Hepatocyte (in vitro differentiated cells): ENCODE measurements at regions not wholly inside any gene's neighbourhood (a gene's known extent, or its start where the extent isn't known, plus 50 kb on each side); places are given as distances from the start of the nearest gene placed in this dataset.

ENCODE experiments used
- DNase-seq: peaks from one replicate; pipeline ENCODE4 v3.0.0-alpha.2; 2016; ENCODE audit warnings: low spot score
- H2AFZ ChIP-seq: fragments of 200-600 bp; sonication (generic); 2 replicates; pipeline ENCODE4 v1.6.0; 2016; ENCODE audit warnings: antibody characterized with exemption, mild to moderate bottlenecking
- H3K27ac ChIP-seq: fragments of 200-600 bp; sonication (generic); 2 replicates; pipeline ENCODE4 v1.5.1; 2016; ENCODE audit warnings: mild to moderate bottlenecking
- H3K27me3 ChIP-seq: fragments of 200-600 bp; sonication (generic); 2 replicates; pipeline ENCODE4 v1.6.1; 2016
- H3K36me3 ChIP-seq: fragments of 200-600 bp; sonication (generic); replicated peaks from 2 replicates; pipeline ENCODE4 v1.5.1; 2016; ENCODE audit warnings: low read depth; ENCODE audit not compliant: insufficient read depth
- H3K4me1 ChIP-seq: fragments of 200-600 bp; sonication (generic); 2 replicates; pipeline ENCODE4 v1.5.1; 2016; ENCODE audit warnings: mild to moderate bottlenecking, moderate library complexity; ENCODE audit not compliant: insufficient read depth
- H3K4me2 ChIP-seq: fragments of 200-600 bp; sonication (generic); 2 replicates; pipeline ENCODE4 v1.6.0; 2016
- H3K4me3 ChIP-seq: fragments of 200-600 bp; sonication (generic); 2 replicates; pipeline ENCODE4 v1.5.1; 2016; ENCODE audit warnings: mild to moderate bottlenecking
- H3K79me2 ChIP-seq: fragments of 200-600 bp; sonication (generic); 2 replicates; pipeline ENCODE4 v1.6.0; 2017; ENCODE audit warnings: mild to moderate bottlenecking
- H3K9me2 ChIP-seq: fragments of 200-600 bp; sonication (generic); replicated peaks from 2 replicates; pipeline ENCODE4 v1.6.0; 2017; ENCODE audit warnings: mild to moderate bottlenecking; ENCODE audit not compliant: insufficient read depth
- H3K9me3 ChIP-seq: fragments of 200-600 bp; sonication (generic); 2 replicates; pipeline ENCODE4 v1.5.1; 2016; ENCODE audit warnings: low read depth, mild to moderate bottlenecking
- H4K20me1 ChIP-seq: fragments of 200-600 bp; sonication (generic); 2 replicates; pipeline ENCODE4 v1.6.0; 2016; ENCODE audit warnings: mild to moderate bottlenecking; ENCODE audit not compliant: insufficient read depth, poor library complexity, severe bottlenecking
- EZH2 ChIP-seq: fragments of 200-600 bp; sonication (generic); IDR thresholded peaks from 2 replicates; pipeline ENCODE4 v1.6.1; 2016; ENCODE audit warnings: antibody characterized with exemption, mild to moderate bottlenecking, borderline replicate concordance
- EZH2phosphoT487 ChIP-seq: fragments of 200-600 bp; sonication (generic); IDR thresholded peaks from one replicate; pipeline ENCODE4 v1.6.1; 2018; ENCODE audit warnings: antibody characterized with exemption, mild to moderate bottlenecking, low read depth, moderate library complexity; ENCODE audit not compliant: unreplicated experiment, severe bottlenecking
- WGBS: methylation state at CpG from one replicate; pipeline ENCODE4 v1.1.6; 2016; ENCODE audit warnings: low lambda C conversion rate; ENCODE audit errors: missing lambda C conversion rate; 5-methylcytosine and 5-hydroxymethylcytosine counted together
- TF ChIP-seq, protein P1 (sequence below): fragments of 200-600 bp; sonication (generic); IDR thresholded peaks from 2 replicates; pipeline ENCODE4 v1.5.1; 2016; ENCODE audit warnings: antibody characterized with exemption, mild to moderate bottlenecking; ENCODE audit not compliant: poor library complexity

DNA sequence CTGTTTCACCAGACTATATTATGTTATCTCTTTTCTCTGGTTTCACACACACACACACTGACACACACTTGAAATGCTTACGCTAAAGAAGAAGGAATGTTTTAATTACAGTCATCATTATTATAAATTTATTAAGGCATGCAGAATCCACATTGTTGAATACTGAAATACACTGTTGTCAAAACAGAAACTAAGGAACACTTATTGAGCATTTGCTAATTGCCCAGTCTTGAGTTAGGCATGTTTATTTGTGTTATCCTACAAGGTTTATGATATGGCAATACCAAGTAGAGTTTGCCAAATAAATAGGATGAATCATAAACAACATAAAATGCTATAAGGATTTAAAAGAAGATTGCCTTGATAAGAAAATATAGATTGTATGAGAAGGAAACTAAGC is 917.0 kb upstream of the PIK3C3 start:
- no peaks in the 10 kb centered on the region for H3K9me3 ChIP-seq
- H3K4me2 ChIP-seq, result no peak overlapping the region
- 56% methylated on average over 1 of the region's 1 CpG for WGBS
- H3K79me2 ChIP-seq, result no peaks in the 10 kb centered on the region
- H3K9me2 ChIP-seq, result no peaks in the 10 kb centered on the region
- TF ChIP-seq, protein P1, sequence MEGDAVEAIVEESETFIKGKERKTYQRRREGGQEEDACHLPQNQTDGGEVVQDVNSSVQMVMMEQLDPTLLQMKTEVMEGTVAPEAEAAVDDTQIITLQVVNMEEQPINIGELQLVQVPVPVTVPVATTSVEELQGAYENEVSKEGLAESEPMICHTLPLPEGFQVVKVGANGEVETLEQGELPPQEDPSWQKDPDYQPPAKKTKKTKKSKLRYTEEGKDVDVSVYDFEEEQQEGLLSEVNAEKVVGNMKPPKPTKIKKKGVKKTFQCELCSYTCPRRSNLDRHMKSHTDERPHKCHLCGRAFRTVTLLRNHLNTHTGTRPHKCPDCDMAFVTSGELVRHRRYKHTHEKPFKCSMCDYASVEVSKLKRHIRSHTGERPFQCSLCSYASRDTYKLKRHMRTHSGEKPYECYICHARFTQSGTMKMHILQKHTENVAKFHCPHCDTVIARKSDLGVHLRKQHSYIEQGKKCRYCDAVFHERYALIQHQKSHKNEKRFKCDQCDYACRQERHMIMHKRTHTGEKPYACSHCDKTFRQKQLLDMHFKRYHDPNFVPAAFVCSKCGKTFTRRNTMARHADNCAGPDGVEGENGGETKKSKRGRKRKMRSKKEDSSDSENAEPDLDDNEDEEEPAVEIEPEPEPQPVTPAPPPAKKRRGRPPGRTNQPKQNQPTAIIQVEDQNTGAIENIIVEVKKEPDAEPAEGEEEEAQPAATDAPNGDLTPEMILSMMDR, result no peak
- no peak for TF ChIP-seq EZH2phosphoT487
- TF ChIP-seq EZH2, result no peak
- H3K36me3 ChIP-seq, result no peaks in the 10 kb centered on the region
- H3K4me1 ChIP-seq, result no peaks in the 10 kb centered on the region
- H2AFZ ChIP-seq, result no peak overlapping the region
- no peak overlapping the region for H3K27ac ChIP-seq
- no peak overlapping the region for H3K4me3 ChIP-seq
- DNase-seq, result no peak
- no peaks in the 10 kb centered on the region for H3K27me3 ChIP-seq
- H4K20me1 ChIP-seq, result no peaks in the 10 kb centered on the region

DNA sequence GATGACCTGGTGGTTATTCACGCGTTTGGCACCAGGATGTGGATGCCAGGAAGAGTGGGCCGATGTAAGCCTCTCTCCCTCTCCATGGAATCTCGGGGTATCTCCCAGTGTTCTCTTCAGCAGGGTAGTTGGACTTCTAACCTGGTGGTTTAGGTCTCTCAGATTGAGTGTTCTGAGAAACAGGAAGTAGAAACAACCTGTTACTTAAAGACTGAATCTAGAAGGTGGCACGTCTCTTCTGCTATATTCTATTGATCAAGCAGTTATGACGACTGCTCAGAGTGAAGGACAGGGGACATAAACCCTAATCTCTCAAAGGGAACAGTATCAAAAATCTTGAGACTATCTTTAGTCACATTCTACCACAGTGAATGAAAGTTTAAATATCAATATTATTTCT is 918.7 kb upstream of the PIK3C3 start:
- Histone ChIP-seq H3K4me3 (no peak overlapping the region), H3K27ac (no peak overlapping the region), H3K36me3 (no peaks in the 10 kb centered on the region), H2AFZ (no peak overlapping the region), H3K79me2 (no peaks in the 10 kb centered on the region), H3K9me2 (no peaks in the 10 kb centered on the region), H3K4me1 (no peaks in the 10 kb centered on the region), H3K9me3 (no peaks in the 10 kb centered on the region), H4K20me1 (no peaks in the 10 kb centered on the region), H3K27me3 (no peaks in the 10 kb centered on the region), H3K4me2 (no peak overlapping the region)
- no peak for DNase-seq
- WGBS, result 92% methylated on average over 6 of the region's 6 CpGs
- TF ChIP-seq EZH2phosphoT487, result no peak
- TF ChIP-seq, protein P1, result no peak
- no peak for TF ChIP-seq EZH2

DNA sequence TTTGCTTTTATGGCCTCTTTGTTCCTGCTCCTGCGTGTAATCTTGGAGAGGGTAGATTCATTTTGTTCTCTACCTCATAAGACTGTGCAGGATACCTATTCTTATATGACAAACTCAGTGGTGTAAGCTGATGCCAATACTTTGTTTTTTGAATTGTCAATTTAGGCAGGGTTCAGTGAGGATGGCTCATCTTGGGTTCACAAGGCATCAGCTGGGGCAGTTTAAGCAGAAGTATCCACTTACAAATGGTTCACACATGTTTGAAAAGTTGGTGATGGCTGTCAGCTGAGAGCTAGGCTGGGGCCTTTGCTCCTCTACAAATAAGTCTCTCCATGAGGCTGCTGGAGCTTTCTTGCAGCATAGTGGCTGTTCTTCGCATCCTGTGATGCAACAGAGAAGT is 920.6 kb upstream of the PIK3C3 start:
- no peak overlapping the region for H3K27ac ChIP-seq
- TF ChIP-seq, protein P1, result no peak
- TF ChIP-seq EZH2 (no peak), EZH2phosphoT487 (no peak)
- H2AFZ ChIP-seq, result no peak overlapping the region
- H4K20me1 ChIP-seq, result no peaks in the 10 kb centered on the region
- DNase-seq, result no peak
- H3K9me2 ChIP-seq, result no peaks in the 10 kb centered on the region
- no peaks in the 10 kb centered on the region for H3K36me3 ChIP-seq
- no peaks in the 10 kb centered on the region for H3K4me1 ChIP-seq
- no peaks in the 10 kb centered on the region for H3K27me3 ChIP-seq
- no peak overlapping the region for H3K4me2 ChIP-seq
- H3K9me3 ChIP-seq, result no peaks in the 10 kb centered on the region
- WGBS, result 83% methylated on average over 2 of the region's 2 CpGs
- H3K4me3 ChIP-seq, result no peak overlapping the region
- H3K79me2 ChIP-seq, result no peaks in the 10 kb centered on the region

DNA sequence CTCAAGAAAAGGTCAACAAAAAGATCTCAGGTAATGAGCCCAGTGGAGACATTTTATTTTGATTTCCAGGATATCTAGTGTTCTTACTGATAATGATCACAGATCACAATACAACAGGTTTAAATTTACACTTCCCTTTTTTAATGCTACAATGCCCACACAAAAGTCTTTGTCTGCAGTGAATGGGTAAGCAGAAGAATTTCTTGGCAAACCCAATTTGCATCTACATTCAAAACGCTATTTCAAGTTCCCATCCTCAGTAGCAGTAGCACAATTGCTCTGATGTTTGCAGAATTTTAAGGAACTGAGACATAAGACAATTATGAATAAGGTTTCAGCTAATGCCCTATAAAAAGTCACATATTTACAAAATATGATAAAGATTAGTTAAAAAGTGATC is 929.4 kb upstream of the PIK3C3 start:
- H4K20me1 ChIP-seq, result no peaks in the 10 kb centered on the region
- H3K36me3 ChIP-seq, result no peaks in the 10 kb centered on the region
- no peaks in the 10 kb centered on the region for H3K9me2 ChIP-seq
- no peaks in the 10 kb centered on the region for H3K4me1 ChIP-seq
- TF ChIP-seq EZH2, result no peak
- no peak overlapping the region for H2AFZ ChIP-seq
- no peak overlapping the region for H3K4me3 ChIP-seq
- 61% methylated on average over 1 of the region's 1 CpG for WGBS
- H3K79me2 ChIP-seq, result no peaks in the 10 kb centered on the region
- H3K9me3 ChIP-seq, result no peaks in the 10 kb centered on the region
- no peak for DNase-seq
- no peak overlapping the region for H3K27ac ChIP-seq
- no peak overlapping the region for H3K4me2 ChIP-seq
- no peaks in the 10 kb centered on the region for H3K27me3 ChIP-seq
